Osteoblast (primary cell): ENCODE measurements at regions not wholly inside any gene's neighbourhood (a gene's known extent, or its start where the extent isn't known, plus 50 kb on each side); places are given as distances from the start of the nearest gene placed in this dataset.
"Not testable (repeated sequence)": the region's sequence is repeated elsewhere in the genome, so short reads cannot be mapped to it uniquely, and the experiment has no call there.

Source experiments
- DNase-seq: peaks from one replicate; pipeline ENCODE4 v3.0.0; 2011; ENCODE audit warnings: low spot score, mixed read lengths; ENCODE audit not compliant: insufficient read length; ENCODE audit errors: missing footprints
- H2AFZ ChIP-seq: 2 replicates; pipeline ENCODE4 v1.6.0; 2011; ENCODE audit warnings: mild to moderate bottlenecking, low read length
- H3K27ac ChIP-seq: 2 replicates; pipeline ENCODE4 v1.5.1; 2011; ENCODE audit warnings: mild to moderate bottlenecking, low read depth, low read length, moderate library complexity
- H3K27me3 ChIP-seq: 2 replicates; pipeline ENCODE4 v1.6.0; 2012; ENCODE audit warnings: mild to moderate bottlenecking, control low read depth, inconsistent platforms, low read length, moderate library complexity; ENCODE audit not compliant: insufficient read depth
- H3K36me3 ChIP-seq: 2 replicates; pipeline ENCODE4 v1.5.1; 2011; ENCODE audit warnings: mild to moderate bottlenecking, low read length, control low read depth, moderate library complexity; ENCODE audit not compliant: insufficient read depth
- H3K4me1 ChIP-seq: 2 replicates; pipeline ENCODE4 v1.5.1; 2011; ENCODE audit warnings: mild to moderate bottlenecking, low read length, control low read depth, moderate library complexity; ENCODE audit not compliant: insufficient read depth
- H3K4me2 ChIP-seq: 2 replicates; pipeline ENCODE4 v1.6.0; 2011; ENCODE audit warnings: mild to moderate bottlenecking, low read length; ENCODE audit not compliant: insufficient read depth
- H3K4me3 ChIP-seq: fragments of 200-600 bp; sonication (generic); 3 replicates; pipeline ENCODE4 v1.5.1; 2012; ENCODE audit warnings: mild to moderate bottlenecking, low read length, inconsistent platforms; ENCODE audit not compliant: insufficient read depth
- H3K79me2 ChIP-seq: 2 replicates; pipeline ENCODE4 v1.6.0; 2012; ENCODE audit warnings: mild to moderate bottlenecking, low read length, control low read depth, inconsistent platforms; ENCODE audit not compliant: insufficient read depth
- H3K9me3 ChIP-seq: 2 replicates; pipeline ENCODE4 v1.5.1; 2011; ENCODE audit warnings: low read depth, low read length, control low read depth
- H4K20me1 ChIP-seq: 2 replicates; pipeline ENCODE4 v1.6.0; 2012; ENCODE audit warnings: mild to moderate bottlenecking, low read length, control low read depth; ENCODE audit not compliant: insufficient read depth
- TF ChIP-seq, protein P1 (sequence below): IDR thresholded peaks from 2 replicates; pipeline ENCODE4 v1.5.1; 2011; ENCODE audit warnings: mild to moderate bottlenecking, low read depth, low read length, moderate library complexity; ENCODE audit errors: extremely low read depth

DNA sequence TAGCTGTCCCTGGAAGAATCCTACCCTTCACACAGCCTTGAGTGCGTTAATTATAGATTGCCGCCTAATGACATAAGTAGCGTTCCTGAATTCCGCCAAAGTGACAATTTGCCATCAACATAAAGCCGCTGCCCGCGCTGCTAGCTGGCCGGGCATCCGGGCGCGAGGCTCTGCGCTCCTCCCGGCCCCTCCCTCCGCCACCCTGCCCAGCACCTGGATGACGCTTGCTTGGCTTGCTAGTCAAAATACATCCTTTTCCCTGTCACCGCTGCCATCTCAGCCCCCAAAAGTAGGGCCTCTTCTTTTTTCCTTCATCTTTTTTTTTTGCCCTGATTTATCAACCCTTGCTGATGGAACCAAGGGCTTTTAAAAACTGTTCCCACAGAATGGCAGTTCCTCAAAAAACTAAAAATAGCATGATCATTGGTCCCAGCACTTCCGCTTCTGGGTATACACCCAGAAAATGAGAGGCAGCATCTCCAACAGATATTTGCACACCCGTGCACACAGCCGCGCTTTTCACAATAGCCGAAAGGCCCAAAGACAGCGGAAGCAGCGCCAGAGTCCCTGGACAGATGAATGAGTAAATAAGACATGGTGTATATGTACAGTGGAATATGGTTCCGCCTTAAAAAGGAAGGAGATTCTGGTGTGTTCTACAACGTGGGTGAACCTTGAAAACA is 235.2 kb downstream of the BCL11B start:
- Histone ChIP-seq H3K27ac (peak overlapping the region; percentile 79), H3K79me2 (no peaks in the 10 kb centered on the region), H3K9me3 (no peaks in the 10 kb centered on the region), H2AFZ (peak overlapping the region; percentile 88), H3K4me2 (peak overlapping the region; percentile 44), H3K36me3 (no peaks in the 10 kb centered on the region), H4K20me1 (no peaks in the 10 kb centered on the region), H3K4me3 (peak overlapping the region; percentile 16), H3K27me3 (no peaks in the 10 kb centered on the region), H3K4me1 (peaks cover 13% of the 10 kb centered on the region)
- no peak for DNase-seq
- TF ChIP-seq, protein P1, sequence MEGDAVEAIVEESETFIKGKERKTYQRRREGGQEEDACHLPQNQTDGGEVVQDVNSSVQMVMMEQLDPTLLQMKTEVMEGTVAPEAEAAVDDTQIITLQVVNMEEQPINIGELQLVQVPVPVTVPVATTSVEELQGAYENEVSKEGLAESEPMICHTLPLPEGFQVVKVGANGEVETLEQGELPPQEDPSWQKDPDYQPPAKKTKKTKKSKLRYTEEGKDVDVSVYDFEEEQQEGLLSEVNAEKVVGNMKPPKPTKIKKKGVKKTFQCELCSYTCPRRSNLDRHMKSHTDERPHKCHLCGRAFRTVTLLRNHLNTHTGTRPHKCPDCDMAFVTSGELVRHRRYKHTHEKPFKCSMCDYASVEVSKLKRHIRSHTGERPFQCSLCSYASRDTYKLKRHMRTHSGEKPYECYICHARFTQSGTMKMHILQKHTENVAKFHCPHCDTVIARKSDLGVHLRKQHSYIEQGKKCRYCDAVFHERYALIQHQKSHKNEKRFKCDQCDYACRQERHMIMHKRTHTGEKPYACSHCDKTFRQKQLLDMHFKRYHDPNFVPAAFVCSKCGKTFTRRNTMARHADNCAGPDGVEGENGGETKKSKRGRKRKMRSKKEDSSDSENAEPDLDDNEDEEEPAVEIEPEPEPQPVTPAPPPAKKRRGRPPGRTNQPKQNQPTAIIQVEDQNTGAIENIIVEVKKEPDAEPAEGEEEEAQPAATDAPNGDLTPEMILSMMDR = no peak

- not testable (repeated sequence) for DNase-seq, H3K9me3 ChIP-seq, H3K4me3 ChIP-seq, H2AFZ ChIP-seq, H3K36me3 ChIP-seq, H4K20me1 ChIP-seq, H3K4me2 ChIP-seq, H3K79me2 ChIP-seq, H3K27ac ChIP-seq, H3K27me3 ChIP-seq
- peaks cover 13% of the 10 kb centered on the region for H3K4me1 ChIP-seq
Measured at GRCh38 chr14:99037326-99037725, 234.7 kb downstream of the BCL11B start.

DNA sequence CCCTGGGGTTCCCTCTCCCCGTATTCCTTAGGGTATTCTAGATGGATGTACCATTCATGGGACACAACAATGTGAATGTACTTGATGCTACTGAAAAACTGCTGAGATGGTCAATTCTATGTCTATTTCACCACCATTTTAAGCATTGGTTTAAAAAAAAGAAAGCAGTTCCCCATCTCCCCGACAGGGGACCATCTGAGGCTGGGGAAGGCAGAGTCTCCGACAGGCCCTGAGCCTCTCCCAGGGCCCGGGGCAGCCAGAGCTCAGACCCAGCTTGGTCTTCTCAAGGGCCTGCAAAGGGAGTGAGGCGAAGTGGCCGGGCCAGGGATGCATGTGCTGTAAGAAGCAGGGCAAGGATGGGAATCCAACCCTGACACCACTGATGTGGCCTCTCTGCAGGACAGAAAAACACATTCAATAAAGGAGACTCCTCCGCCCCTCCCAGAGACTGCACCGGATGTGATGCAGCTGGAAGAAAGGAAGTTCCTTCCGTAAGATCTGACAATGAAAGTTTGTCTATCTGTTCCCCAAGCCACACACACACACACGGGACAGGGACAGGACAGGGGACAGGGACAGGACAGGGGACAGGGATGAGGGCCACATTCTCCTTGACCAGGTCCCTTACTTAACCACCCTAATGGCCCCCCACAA is 234.1 kb downstream of the BCL11B start:
- no peak overlapping the region for H3K27ac ChIP-seq
- H3K4me2 ChIP-seq = no peak overlapping the region
- peak overlapping the region; percentile 77 for H2AFZ ChIP-seq
- no peaks in the 10 kb centered on the region for H3K79me2 ChIP-seq
- no peaks in the 10 kb centered on the region for H3K36me3 ChIP-seq
- H4K20me1 ChIP-seq = no peaks in the 10 kb centered on the region
- no peak overlapping the region for H3K4me3 ChIP-seq
- TF ChIP-seq, protein P1 = no peak
- H3K4me1 ChIP-seq = peaks cover 13% of the 10 kb centered on the region
- DNase-seq = no peak
- no peaks in the 10 kb centered on the region for H3K27me3 ChIP-seq
- H3K9me3 ChIP-seq = no peaks in the 10 kb centered on the region

DNA sequence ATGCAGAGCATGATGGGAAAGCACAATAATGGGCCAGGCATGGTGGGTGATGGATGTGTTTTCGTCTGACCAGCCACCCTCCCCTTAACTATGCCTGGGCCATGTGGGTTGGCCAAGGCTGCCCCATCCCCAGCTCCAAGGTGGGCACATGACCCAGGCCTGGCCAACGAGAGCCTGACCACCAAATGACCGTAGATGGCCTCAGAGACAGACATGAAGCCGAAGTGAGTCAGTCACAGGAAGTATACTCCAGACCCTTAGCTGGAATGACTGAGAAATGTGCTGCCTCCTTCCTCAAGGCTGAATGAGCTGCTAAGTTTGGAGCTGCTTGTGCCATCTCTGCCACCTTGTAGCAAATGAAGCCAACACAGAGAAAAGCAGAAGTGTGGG is 233.6 kb downstream of the BCL11B start:
- no peak overlapping the region for H3K27ac ChIP-seq
- TF ChIP-seq, protein P1 = no peak
- H3K9me3 ChIP-seq = no peaks in the 10 kb centered on the region
- H2AFZ ChIP-seq = peak overlapping the region; percentile 77
- H3K36me3 ChIP-seq = no peaks in the 10 kb centered on the region
- peaks cover 13% of the 10 kb centered on the region for H3K4me1 ChIP-seq
- peak; percentile 92 for DNase-seq
- no peaks in the 10 kb centered on the region for H4K20me1 ChIP-seq
- no peak overlapping the region for H3K4me2 ChIP-seq
- no peak overlapping the region for H3K4me3 ChIP-seq
- no peaks in the 10 kb centered on the region for H3K79me2 ChIP-seq
- no peaks in the 10 kb centered on the region for H3K27me3 ChIP-seq
